ENCODE measurements at regions not wholly inside any gene's neighbourhood (a gene's known extent, or its start where the extent isn't known, plus 50 kb on each side); places are given as distances from the start of the nearest gene placed in this dataset.
"Not testable (repeated sequence)": the region's sequence is repeated elsewhere in the genome, so short reads cannot be mapped to it uniquely, and the experiment has no call there.

DNA sequence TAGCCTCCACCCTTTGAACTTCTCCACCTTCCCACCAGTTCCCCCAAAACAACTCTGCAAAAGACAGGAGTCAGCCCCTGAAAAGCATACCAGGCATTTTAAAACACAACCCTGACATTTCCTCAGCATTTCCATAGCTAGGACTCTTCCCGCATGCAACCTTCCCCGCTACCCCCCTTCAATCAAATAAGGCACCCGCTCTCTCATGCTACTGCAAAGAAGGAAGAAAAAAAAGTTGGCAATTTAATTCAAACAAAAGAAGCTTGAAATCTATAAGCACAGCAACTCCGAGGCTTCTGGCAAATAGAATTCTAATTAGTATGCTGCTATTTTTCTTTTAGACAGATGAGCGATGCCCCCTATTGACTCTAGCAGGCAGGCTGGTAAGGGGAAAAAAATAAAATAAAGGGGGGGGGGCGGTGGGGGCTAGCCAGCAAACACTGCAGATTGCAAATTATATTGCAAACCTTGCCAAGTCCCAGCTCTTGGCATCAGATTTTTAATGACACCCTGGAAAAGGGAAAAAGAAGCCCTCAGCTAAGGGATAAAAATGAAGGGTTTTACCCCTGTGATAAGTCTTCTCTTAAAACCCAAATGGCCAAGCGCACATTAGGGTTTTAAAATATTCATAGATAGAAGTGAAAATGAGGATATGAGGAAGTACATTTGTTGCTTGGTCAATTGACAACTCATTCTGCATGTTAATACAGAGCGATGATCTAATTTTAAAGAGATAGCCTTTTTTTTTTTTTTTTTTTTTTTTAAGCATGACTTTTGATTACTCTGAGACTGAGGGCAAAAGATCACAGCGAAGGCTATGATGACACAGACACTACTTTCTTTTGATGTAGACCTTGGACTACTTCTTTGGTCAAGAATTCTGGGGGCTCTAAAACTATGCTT is 255.2 kb downstream of the NR2F2 start:
- peak; percentile 5 for DNase-seq

DNA sequence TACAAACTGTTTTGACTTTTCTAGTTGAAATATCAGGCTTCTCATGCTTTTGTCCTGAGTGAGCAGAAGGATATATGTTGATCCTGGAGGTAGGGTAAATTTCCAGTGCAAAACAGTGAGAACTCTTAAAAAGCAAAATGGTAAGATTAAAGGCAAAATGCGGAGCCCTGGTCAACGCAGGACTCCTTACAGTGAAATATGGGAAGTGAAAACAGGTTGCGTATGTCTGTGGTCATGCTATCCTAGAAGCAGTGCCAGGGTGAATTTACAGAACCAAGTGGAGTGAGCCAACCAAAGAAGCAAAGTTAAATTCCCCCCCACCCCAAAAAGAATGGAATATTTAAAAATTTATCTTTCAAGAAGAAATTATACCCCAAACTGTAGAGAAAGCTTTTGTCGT is 256.4 kb downstream of the NR2F2 start:
- DNase-seq = no peak

DNA sequence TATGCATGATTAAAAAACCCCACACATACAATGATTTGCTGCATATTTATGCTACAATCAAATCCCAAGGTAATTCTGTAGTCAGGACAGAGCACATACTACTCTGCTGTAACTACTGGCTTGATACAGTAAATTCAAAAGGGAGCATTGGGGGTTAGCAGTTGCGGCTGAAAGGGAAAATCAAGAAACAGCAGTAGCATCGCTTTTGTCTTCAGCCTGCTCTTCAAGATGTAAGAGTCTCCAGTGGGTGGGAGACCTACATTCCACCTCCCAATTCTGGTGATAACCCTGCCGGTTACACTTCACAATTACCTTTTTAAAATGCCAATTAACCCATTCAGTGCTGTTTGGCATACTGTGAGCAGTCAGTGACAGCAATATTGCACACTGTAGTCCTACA is 259.4 kb downstream of the NR2F2 start:
- DNase-seq = no peak

DNA sequence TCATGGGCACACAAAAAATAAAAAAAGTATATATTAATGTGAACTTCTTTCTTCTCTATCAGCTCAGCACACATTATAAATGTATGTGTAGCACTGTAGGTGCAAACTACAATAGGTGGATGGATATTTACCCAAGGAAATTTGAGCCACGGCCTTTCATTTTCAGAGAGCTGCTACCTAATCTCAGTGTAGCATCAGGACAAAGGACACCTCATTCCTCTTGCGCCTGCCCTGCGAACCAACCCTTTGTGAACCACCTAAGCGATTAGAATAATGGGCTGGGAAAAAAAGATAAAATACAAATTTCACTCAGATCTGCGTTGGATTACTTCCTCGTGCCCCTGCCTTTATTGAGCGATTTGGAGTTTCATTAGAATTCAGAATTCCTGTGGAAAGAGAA is 263.2 kb downstream of the NR2F2 start:
- peak; percentile 67 for DNase-seq

DNA sequence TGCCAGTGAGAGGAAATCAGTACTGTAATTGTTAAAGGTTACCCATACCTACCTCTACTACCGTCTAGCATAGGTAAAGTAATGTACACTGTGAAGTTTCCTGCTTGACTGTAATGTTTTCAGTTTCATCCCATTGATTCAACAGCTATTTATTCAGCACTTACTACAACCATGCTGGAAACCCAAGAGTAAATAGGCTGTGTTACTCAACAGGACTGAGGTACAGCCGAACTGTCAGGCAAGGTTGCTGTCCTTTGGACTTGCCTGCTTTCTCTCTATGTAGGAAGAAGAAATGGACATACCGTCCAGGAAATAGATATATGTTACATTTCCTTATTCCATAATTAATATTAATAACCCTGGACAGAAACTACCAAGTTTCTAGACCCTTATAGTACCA is 265.5 kb downstream of the NR2F2 start:
- no peak for DNase-seq

DNA sequence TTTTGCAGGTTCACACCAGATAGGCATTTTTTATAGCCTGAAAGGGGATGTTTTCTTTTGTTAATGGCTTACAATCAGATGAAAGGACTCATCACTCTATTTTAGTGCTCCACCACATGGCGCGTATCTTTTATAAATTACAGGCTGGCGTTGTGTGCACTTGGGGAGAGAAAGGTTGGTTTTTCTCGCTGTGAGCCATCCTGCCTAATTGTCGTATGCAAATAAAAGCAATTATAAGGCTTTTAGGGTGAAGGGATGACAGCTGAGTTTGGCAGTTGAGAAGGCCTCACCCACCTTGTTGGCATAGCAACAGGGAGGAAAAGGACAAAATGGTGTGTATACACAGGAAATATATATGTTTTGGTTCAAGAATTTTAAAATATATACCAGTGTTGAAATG is 268.0 kb downstream of the NR2F2 start:
- peak; percentile 13 for DNase-seq

DNA sequence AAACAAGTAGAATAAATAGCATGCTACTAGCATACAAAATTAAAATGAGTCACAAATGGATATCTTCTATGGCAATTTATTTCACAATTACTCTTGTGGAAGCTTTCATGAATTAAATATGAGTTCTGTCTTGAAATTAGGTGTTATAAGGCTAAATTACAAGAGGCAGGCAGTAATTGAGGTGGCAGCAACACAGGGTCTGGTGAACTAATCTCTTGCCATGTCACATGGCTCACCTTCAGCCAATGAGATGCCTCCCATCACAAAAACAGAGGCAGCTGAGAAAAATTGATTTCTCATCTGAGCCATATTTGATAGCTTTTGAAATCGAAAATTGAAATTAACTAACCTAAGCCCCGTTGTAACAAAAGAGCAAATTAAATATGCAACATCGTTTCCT is 268.8 kb downstream of the NR2F2 start:
- DNase-seq = no peak

DNA sequence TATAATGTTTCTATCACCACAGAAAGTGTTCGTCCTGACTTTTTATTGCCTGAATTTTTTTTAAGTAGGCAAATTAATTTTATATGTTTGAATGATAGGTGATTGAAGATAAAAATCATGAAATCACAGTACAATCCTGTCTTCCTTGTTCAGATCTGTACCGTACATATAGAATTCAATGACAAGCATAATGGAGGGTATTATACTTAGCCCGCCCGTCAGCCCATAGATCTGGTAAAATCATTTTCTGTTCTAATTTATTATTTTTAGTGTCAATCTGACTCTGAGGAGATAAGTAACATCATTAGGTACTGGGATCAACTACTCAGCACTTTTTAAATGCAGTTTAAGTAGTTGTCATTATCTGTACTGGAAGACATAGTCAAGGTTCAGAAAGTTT is 269.9 kb downstream of the NR2F2 start:
- no peak for DNase-seq

DNA sequence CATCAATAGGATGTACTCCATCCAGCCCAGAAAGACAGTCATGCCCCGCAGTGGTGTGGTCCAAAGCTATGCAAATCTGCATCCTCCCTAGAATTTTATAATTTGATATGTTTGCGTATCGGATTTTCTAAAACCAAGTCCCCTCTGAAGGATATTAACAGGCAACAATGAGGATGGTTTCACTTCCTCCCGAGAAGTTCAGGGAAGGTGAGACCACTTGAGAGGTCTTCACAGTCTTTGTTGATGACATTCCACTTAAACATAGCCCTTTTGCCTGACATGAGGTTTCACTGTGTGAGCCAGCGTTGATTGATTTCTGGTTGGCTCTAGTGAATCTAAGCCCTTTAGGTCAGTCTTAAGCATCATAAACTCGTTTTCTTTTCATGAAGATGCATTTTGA is 276.1 kb downstream of the NR2F2 start:
- DNase-seq = no peak

DNA sequence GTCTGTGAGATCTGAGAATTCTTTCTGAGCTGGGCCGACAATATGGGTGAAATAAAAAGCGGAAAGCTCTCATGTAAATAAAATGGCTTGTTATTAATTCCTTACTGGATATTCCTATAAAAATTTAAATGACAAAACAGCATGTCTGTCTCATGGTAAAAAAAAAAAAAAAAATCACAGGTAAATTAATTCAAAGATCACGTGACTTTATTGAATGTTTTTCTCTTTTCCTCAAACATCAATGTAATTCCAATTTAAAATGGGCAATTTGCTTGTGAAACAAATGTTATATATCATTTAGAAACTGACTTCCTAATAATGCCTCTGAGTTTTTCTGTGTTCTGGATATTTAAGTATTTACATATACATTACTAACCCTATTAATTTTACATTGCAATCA is 280.3 kb downstream of the NR2F2 start:
- no peak for DNase-seq

DNA sequence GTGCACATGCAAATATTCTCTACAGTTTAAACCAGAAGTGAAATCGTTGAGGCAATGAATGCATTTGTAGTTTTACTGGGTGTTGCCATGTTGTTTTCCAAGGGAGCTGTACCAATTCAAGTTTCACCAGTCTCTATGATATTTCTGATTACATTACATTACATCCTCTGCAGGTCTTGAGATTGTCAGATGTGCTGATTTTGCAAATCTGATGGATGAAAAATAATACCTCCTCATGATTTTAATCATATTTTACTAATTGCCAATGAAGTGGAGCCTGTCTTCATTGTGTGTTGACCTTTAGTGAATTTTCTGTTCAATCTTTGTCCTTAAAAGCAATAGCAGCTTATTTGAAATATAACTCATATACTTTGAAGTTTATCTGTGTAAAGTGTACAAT is 282.4 kb downstream of the NR2F2 start:
- DNase-seq = no peak

DNA sequence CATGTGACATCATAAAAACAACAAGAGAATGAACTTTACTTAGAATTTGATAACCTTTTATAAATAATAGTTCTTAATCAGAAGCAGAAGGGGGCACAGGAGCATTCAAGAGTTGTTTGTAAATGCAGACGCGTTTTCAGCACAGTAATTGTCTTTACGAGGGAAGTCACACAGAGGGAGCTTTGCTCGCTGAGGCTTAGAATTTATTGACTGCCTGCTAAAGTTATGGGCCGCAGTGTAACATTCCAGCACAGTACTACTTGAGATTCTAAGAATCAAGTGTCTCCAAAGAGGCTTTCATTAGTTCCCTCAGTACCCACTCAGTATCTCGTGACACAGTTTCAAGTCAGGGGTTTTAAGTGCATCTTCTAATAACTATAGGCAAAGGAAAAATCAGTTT is 288.7 kb downstream of the NR2F2 start:
- DNase-seq = no peak

DNA sequence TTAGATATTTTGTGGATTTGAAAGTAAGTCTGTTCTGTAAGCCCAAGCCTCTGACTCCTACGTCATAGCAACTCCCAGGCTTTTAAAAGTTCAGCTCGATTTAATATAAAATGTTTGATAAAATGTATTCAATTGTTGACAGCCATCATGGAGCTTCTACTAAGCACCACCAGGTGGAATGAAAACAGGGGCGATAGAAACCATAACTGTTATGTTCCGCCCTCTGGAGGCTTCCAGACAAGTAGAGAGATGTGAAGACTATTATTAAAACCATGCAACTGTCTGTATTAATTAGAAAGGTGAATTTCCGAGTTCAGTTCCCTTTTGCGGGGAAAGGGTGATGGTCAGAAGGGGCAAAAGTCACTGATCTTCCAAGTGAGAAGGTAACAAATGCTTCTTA is 292.2 kb downstream of the NR2F2 start:
- no peak for DNase-seq

DNA sequence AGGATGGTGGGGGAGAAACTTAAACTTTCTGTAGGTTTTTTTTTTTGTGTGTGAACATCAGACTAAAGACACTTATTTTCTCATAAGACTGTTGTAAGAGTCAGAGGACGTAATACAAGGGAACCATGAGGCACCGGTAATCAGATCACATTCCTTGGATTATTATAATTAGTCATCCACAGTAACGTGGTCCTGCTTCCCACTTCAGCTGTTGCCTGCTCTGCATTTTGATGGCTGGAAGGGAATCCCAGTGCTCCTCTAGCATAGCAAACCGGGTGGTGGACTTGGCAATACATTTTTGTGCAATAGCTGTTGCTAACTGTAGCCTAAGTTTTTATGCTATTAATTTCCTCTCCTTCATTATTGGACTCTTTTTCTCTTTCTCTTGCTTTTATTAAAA is 294.8 kb downstream of the NR2F2 start:
- no peak for DNase-seq

DNA sequence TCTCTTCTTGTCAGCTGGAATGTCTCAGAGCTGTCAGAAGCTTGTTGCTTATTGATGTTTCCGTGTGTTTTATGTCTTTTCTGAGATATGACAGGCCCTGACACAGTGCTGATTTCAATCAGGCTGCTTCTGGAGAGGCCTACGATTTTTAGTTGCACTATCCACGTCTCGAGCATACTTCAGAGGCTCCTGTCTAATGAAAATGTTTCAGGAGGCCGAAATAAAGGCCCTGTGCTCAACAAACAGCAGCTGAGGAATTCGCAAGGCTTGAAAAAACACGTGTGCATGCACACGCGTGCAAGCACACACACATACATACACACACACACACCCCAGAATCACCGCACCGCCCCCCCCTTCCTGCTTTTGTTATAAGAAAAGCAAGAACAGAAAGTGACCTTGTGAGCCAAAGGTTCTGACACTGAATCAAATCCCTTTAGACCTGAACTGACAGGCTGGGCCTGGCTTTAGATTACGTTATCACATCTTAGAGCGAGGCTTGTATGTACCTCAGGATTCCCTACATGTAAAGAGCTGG is 296.6 kb downstream of the NR2F2 start:
- no peak for DNase-seq

DNA sequence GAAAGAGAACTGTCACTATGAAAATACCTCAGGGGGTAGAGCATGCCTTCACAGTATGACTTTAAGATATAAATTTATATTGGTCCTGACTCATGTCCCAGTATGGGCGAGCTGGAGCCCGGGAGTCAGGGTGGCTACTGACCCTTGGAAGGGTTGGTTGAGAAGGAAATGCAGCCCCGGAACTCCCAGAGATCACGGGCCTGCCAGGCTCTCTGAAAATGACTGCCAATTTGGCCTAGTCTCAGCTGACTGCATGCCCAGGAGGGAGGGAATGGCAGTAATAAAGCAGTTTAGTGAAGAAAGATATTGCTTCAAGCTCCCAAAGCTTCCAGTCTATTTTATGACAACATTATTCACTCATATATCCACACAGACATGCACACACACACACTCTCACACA is 299.0 kb downstream of the NR2F2 start:
- no peak for DNase-seq

DNA sequence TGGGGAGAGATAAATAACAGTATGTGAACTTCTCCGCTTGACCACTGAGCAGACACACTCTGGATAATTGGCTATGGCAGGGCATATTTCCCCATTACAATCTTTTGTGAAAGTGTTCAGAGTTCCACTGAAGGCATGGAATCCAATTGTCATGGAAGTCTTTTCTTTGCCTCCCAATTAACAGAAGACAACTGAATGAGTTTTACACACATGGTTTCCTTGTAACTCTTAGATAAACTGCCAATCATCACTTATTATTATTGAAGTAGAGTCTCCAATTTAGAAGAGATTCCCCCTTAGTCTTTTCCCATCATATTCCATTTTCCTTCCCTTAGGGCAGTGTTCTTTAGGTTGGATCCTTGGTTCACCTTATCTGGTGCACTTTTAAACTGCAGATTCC is 308.3 kb downstream of the NR2F2 start:
- no peak for DNase-seq

DNA sequence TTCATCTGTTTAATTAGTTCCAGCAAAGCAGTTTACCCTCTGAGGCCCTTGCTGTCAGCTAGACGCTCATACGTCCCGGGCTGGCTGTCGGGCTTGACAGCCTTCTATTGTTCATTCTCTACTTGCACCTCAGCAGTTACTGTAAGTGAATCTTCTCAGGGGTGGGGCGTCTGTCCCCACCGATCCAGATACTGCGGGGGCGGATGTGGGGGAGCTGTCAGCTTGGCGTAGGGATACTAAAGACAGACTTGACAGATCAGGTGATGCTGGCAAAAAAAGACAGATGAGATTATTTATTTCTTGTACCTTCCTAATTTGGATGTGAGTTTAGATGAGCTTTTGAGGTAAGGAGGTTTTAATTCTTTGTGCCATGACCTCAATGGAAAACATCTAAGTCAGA is 315.3 kb downstream of the NR2F2 start:
- no peak for DNase-seq

DNA sequence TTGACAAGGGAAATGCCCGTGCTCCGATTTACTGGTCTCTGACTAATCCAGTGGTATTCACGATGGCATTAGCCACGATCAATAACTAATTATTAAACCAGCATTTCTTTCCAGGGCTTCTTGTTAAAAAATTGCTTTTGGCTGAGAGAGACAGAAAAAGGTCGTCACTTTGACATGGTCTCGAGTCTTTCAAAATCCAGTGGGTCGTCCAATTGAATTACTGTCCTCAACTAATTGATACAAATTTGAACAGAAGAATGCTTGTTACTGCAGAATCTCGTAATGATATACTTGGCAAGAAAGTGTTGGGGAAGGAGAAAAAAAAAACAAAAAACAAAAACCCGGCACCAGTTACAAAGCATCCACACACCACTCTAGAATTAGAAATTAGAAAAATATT is 318.4 kb downstream of the NR2F2 start:
- no peak for DNase-seq

DNA sequence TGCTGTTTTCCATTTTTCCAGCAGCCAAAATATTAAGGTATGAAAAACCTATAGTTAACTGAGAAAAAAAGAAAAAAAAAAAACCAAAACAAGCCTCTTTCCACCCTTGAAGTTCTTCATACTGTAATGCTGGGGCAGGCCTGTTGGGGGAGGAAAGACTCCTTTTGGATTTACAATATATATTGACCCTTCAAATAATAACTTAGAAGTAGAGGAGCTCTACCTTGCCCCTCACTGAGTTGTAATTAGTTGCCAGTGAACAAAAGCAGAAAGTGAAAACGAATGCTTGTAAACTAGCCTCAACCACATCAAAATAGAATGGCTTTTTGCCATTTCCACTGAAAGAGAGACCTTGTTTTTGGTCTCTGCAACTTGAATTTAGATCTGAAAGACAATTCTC is 326.6 kb downstream of the NR2F2 start:
- DNase-seq = no peak

DNA sequence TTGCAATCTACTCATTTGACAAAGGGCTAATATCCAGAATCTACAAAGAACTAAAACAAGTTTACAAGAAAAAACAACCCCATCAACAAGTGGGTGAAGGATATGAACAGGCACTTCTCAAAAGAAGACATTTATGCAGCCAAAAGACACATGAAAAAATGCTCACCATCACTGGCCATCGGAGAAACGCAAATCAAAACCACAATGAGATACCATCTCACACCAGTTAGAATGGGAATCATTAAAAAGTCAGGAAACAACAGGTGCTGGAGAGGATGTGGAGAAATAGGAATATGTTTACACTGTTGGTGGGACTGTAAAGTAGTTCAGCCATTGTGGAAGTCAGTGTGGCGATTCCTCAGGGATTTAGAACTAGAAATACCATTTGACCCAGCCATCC is 336.5 kb downstream of the NR2F2 start:
- not testable (repeated sequence) for DNase-seq

DNA sequence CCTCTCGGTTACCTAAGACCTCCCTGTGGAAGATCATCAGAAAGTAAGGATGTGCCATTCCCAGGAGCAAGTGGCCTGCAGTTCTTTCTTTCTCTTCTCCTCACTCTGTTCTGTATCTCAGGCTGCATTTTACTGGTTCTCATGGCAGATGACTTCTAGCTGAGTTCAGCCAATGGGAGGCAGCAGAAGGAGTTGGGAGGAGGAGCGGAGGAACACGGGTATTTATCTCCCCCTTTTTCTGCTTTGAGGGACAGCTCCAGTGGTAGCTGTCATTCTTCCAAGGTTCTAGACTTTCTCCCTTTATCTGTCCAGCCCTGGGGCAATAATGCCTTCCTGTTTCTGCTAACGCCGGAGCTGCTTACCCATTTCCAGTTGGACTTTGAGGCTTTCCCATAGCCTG is 339.9 kb downstream of the NR2F2 start:
- no peak for DNase-seq

DNA sequence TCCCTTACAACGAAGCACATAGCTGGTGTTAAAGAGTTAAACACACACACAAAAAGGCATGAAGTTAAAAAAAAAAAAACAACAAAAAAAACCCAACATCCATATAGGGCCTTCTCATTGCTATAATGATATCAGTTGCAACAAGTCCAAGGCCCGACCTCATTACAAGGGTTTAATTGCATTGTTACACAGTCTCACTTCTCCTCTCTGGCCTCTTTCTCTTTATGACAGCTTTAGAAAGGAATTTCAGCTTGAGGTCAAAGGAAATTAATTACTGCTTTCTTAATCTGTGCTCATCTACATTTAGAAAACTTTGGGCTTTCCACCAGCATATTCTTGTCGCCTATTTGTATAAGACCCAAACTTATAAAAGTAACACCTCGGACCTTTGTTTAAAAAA is 342.1 kb downstream of the NR2F2 start:
- no peak for DNase-seq

DNA sequence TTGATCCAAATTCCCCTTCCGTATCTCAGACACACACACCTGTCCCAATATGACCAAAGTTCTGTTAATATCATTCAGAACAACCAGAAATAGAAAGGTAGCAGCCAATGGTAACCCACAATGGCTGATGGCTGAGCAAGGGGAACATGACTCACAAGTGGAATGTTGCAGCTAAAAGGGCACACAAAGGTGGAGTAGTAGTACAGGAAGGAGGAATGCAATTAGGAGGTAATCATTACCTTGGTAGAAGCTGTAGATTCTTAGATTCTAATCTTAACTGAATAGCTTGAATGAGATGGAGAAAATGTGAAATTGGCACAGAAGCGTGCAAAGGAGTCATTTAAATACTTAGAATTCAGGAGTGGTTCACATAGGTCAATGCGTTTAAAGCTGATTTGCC is 347.9 kb downstream of the NR2F2 start:
- DNase-seq = no peak
